ENCODE measurements at regions not wholly inside any gene's neighbourhood (a gene's known extent, or its start where the extent isn't known, plus 50 kb on each side); places are given as distances from the start of the nearest gene placed in this dataset.

- Histone ChIP-seq H3K9me3 (replicated peaks; ENCODE audit: control insufficient read depth, insufficient read depth, low read depth, low read length) (no peaks in the 10 kb centered on the region), H3K27ac (ENCODE audit: extremely low read depth, low read depth, low read length) (no peak overlapping the region), H3K4me3 (no peak overlapping the region), H3K36me3 (ENCODE audit: control insufficient read depth, insufficient read depth, low read length) (no peaks in the 10 kb centered on the region), H3K9ac (ENCODE audit: insufficient read depth in 1 of 2, low read depth in 2 of 2, low read length in 2 of 2) (no peak overlapping the region), H3K4me2 (ENCODE audit: insufficient read depth, low read length) (no peak overlapping the region), H2AFZ (ENCODE audit: low read depth, low read length) (no peak overlapping the region), H3K79me2 (ENCODE audit: control insufficient read depth, insufficient read depth, low read length) (no peaks in the 10 kb centered on the region), H3K27me3 (ENCODE audit: control insufficient read depth in 2 of 2, insufficient read depth in 2 of 2, low read length in 2 of 2) (peaks cover 16 to 73% of the 10 kb centered on the region in 2 experiments; a peak in 4 of 5 replicates), H3K4me1 (replicated peaks in 1 of 2; ENCODE audit: control insufficient read depth in 2 of 2, insufficient read depth in 2 of 2, low read length in 2 of 2) (peaks cover 6 to 7% of the 10 kb centered on the region in 2 experiments; a peak in 3 of 5 replicates), H4K20me1 (replicated peaks; ENCODE audit: control insufficient read depth, insufficient read depth, low read length) (no peaks in the 10 kb centered on the region), H3K9me1 (ENCODE audit: control insufficient read depth, insufficient read depth, low read length) (no peaks in the 10 kb centered on the region)
- BruUV-seq (replicated peaks) = no TSS peak
- no peak for FAIRE-seq
- no peak for ATAC-seq
- no peak for DNase-seq (ENCODE audit: extremely low read depth in 1 of 4, low spot score in 3 of 4)
- CTCF ChIA-PET (ENCODE audit: low intra/inter-chr PET ratio) = no interaction called here
- TF ChIP-seq PURB (CRISPR knock-in tag; IDR thresholded peaks at IDR 0.05; ENCODE audit: low read depth) = no peak
- TF ChIP-seq NCOA4 (IDR thresholded peaks at IDR 0.05; ENCODE audit: partially characterized antibody) = no peak
- TF ChIP-seq ZFX (CRISPR knock-in tag; IDR thresholded peaks at IDR 0.05) = no peak
- no peak for TF ChIP-seq YY1 (IDR thresholded peaks at IDR 0.05; ENCODE audit: borderline replicate concordance in 1 of 3, control insufficient read depth in 1 of 3, extremely low read depth in 1 of 3, insufficient read depth in 3 of 3, insufficient read length in 1 of 3, insufficient replicate concordance in 2 of 3, low read depth in 1 of 3, low read length in 2 of 3)
- no peak for TF ChIP-seq CGGBP1 (CRISPR knock-in tag; IDR thresholded peaks at IDR 0.05)
- no peak for TF ChIP-seq CTBP1 (IDR thresholded peaks at IDR 0.05; ENCODE audit: borderline replicate concordance)
- in situ Hi-C loops (cut with MboI) (no loop called here), intact Hi-C loops (cut with micrococcal nuclease) (no loop called here)
- 3% methylated on average over 4 of the region's 4 CpGs for WGBS (ENCODE audit: insufficient coverage, low coverage, missing lambda C conversion rate)
- POLR2A ChIA-PET = interaction anchor here (0.7 kb wide), 2 partner anchors 502 to 1097 kb away, joined by 3 read pairs; no protein-coding TSS in a partner anchor
Measured at GRCh38 chr14:96629558-96630222, 127.5 kb downstream of the PAPOLA start.

All from K562 (cell line).